H1 (cell line): ENCODE measurements at regions not wholly inside any gene's neighbourhood (a gene's known extent, or its start where the extent isn't known, plus 50 kb on each side); places are given as distances from the start of the nearest gene placed in this dataset.

Source experiments
- NRF1 ChIP-seq: IDR thresholded peaks from 2 replicates; pipeline ENCODE4 v1.6.1; 2011; ENCODE audit warnings: mild to moderate bottlenecking, low read depth, low read length, improper control_type of control experiment
- SIRT6 ChIP-seq: IDR thresholded peaks from one replicate; pipeline ENCODE4 v1.7.1; 2012; ENCODE audit warnings: low read length, inconsistent platforms
- SUZ12 ChIP-seq: fragments of 200-600 bp; sonication (generic); IDR thresholded peaks from 2 replicates; pipeline ENCODE4 v1.6.1; 2012; ENCODE audit warnings: mild to moderate bottlenecking, inconsistent platforms, low read length, moderate library complexity, mixed read lengths
- TF ChIP-seq, protein P1 (sequence below): IDR thresholded peaks from 2 replicates; pipeline ENCODE4 v1.6.1; 2012; ENCODE audit warnings: inconsistent platforms

DNA sequence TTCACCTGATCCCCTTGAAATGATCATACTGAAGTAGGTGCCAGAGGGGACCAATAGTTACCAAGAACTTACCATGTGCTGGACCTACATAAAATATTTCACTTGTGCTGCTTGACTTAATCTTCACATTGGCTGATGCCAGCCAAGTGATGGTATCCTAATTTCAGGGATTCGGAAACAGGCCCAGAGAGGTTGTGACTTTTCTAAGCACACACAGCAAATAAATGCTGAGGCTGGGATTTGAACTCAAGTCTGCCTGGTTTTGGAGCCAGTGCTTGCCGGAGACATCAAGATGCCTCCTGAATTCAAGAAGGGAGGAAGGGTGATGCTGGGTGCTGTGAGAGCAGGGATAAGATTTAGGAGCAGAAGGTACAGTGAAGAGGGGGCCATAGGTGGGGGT lies 173.5 kb upstream of the LHX5 start (continued):
- TF ChIP-seq, protein P1, sequence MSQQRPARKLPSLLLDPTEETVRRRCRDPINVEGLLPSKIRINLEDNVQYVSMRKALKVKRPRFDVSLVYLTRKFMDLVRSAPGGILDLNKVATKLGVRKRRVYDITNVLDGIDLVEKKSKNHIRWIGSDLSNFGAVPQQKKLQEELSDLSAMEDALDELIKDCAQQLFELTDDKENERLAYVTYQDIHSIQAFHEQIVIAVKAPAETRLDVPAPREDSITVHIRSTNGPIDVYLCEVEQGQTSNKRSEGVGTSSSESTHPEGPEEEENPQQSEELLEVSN = no peak
- TF ChIP-seq NRF1 (no peak), SUZ12 (no peak), SIRT6 (no peak)
- TF ChIP-seq, all 59 proteins: peak for 0
